ENCODE measurements at regions not wholly inside any gene's neighbourhood (a gene's known extent, or its start where the extent isn't known, plus 50 kb on each side); places are given as distances from the start of the nearest gene placed in this dataset.

- no peak for TF ChIP-seq CTCF (IDR thresholded peaks at IDR 0.05)
- no peak for TF ChIP-seq POLR2A (IDR thresholded peaks at IDR 0.05)
- H3K4me3 ChIP-seq (replicated peaks in 1 of 3): no peak overlapping the region
- H3K9me3 ChIP-seq: no peaks in the 10 kb centered on the region
- no peaks in the 10 kb centered on the region for H3K4me1 ChIP-seq
- WGBS, 2 donors: 93 to 96% methylated on average over 3 of the region's 3 CpGs
- no peak for DNase-seq
- intact Hi-C loops (cut with DNase I): no loop called here
- H3K27me3 ChIP-seq: no peaks in the 10 kb centered on the region
- H3K36me3 ChIP-seq: no peaks in the 10 kb centered on the region
- no peak overlapping the region for H3K27ac ChIP-seq
Observed at GRCh38 chr10:76649254-76649653, 988.4 kb downstream of the KCNMA1 start.

- Histone ChIP-seq H3K4me1 (no peaks in the 10 kb centered on the region), H3K27ac (no peak overlapping the region), H3K9me3 (no peaks in the 10 kb centered on the region), H3K27me3 (no peaks in the 10 kb centered on the region), H3K4me3 (replicated peaks in 1 of 3) (no peak overlapping the region), H3K36me3 (no peaks in the 10 kb centered on the region)
- WGBS, 2 donors: 82 to 100% methylated on average over 2 of the region's 2 CpGs
- TF ChIP-seq POLR2A (IDR thresholded peaks at IDR 0.05) (no peak), CTCF (IDR thresholded peaks at IDR 0.05) (no peak)
- intact Hi-C loops (cut with DNase I): no loop called here
- no peak for DNase-seq
Observed at GRCh38 chr10:76647301-76647700, 990.3 kb downstream of the KCNMA1 start.

GRCh38 chr10:76645341-76645740, 992.3 kb downstream of the KCNMA1 start:
- Histone ChIP-seq H3K36me3 (no peaks in the 10 kb centered on the region), H3K27ac (no peak overlapping the region), H3K9me3 (no peaks in the 10 kb centered on the region), H3K27me3 (no peaks in the 10 kb centered on the region), H3K4me3 (replicated peaks in 1 of 3) (no peak overlapping the region), H3K4me1 (no peaks in the 10 kb centered on the region)
- no peak for DNase-seq
- TF ChIP-seq CTCF (IDR thresholded peaks at IDR 0.05): no peak
- WGBS, 2 donors: 84 to 88% methylated on average over 3 of the region's 3 CpGs
- intact Hi-C loops (cut with DNase I): no loop called here

GRCh38 chr10:76644476-76644875, 993.1 kb downstream of the KCNMA1 start:
- TF ChIP-seq POLR2A (IDR thresholded peaks at IDR 0.05) (no peak), CTCF (IDR thresholded peaks at IDR 0.05) (no peak)
- Histone ChIP-seq H3K27ac (no peak overlapping the region), H3K27me3 (no peaks in the 10 kb centered on the region), H3K9me3 (no peaks in the 10 kb centered on the region), H3K4me1 (no peaks in the 10 kb centered on the region), H3K4me3 (replicated peaks in 1 of 3) (no peak overlapping the region), H3K36me3 (no peaks in the 10 kb centered on the region)
- no peak for DNase-seq
- intact Hi-C loops (cut with DNase I): no loop called here
- 85 to 91% methylated on average over 2 of the region's 2 CpGs for WGBS, 2 donors

GRCh38 chr10:76643511-76643911, 994.1 kb downstream of the KCNMA1 start:
- intact Hi-C loops (cut with DNase I): no loop called here
- TF ChIP-seq CTCF (IDR thresholded peaks at IDR 0.05): no peak
- no peak for TF ChIP-seq POLR2A (IDR thresholded peaks at IDR 0.05)
- no peak for DNase-seq
- H3K36me3 ChIP-seq: no peaks in the 10 kb centered on the region
- H3K4me3 ChIP-seq (replicated peaks in 1 of 3): no peak overlapping the region
- no peaks in the 10 kb centered on the region for H3K27me3 ChIP-seq
- no peaks in the 10 kb centered on the region for H3K9me3 ChIP-seq
- WGBS, 2 donors: 70 to 83% methylated on average over 4 of the region's 4 CpGs
- no peaks in the 10 kb centered on the region for H3K4me1 ChIP-seq
- H3K27ac ChIP-seq: no peak overlapping the region

All from thyroid gland (tissue), 4 donors.